NB4 (cell line): ENCODE measurements at regions not wholly inside any gene's neighbourhood (a gene's known extent, or its start where the extent isn't known, plus 50 kb on each side); places are given as distances from the start of the nearest gene placed in this dataset.

ENCODE experiments used
- DNase-seq: peaks from one replicate; pipeline ENCODE4 v3.0.0; 2010; ENCODE audit warnings: low read depth
- H3K4me3 ChIP-seq: one replicate; pipeline ENCODE4 v1.5.1; 2011; ENCODE audit warnings: mild to moderate bottlenecking, low read depth, low read length, moderate library complexity
- MAX ChIP-seq: IDR thresholded peaks from 2 replicates; pipeline ENCODE4 v1.6.1; 2011; ENCODE audit warnings: low read depth, low read length
- MYC ChIP-seq: IDR thresholded peaks from 2 replicates; pipeline ENCODE4 v1.6.1; 2011; ENCODE audit warnings: low read depth, low read length
- POLR2A ChIP-seq: IDR thresholded peaks from 2 replicates; pipeline ENCODE4 v1.6.1; 2011; ENCODE audit warnings: mild to moderate bottlenecking; ENCODE audit not compliant: insufficient read length; ENCODE audit errors: extremely low read depth
- TF ChIP-seq, protein P1 (sequence below): IDR thresholded peaks from one replicate; pipeline ENCODE4 v1.5.1; 2012; ENCODE audit warnings: low read depth, low read length

DNA sequence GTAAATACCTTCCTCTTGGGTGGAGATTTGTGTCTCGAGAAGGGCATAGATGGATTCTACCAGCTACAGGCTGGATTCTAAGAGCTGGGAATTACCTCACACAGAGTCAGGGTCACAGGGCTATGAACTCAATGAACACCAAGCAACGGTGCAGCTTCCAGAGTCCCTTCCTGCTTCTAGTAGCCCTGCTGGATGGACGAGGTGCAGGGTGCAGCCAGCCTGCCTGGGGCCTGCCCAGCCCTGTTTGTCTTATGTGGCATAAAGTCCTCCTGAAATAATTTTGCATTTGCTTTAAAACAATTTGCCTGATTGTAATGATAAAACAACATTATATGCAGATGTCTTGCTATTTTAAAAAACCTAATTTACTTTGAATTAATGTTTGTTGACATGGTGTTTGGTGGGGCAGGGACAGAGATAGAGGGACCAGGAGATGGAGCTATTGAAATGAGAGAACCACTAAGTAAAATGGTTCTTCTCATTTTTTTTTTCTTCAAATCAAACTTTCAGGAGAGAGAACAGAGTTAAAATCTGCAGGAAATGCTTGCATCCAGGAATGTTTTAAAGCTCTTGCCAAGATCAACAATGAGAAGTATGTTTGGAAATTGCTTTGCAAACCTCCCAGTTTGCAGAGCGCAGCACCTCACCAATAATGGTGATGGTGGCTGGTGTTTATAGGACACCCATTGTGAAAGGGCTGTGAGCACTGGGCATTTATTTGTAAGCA is 305.4 kb upstream of the PODXL start:
- no peak overlapping the region for H3K4me3 ChIP-seq
- no peak for DNase-seq
- TF ChIP-seq MYC (no peak), MAX (no peak)

DNA sequence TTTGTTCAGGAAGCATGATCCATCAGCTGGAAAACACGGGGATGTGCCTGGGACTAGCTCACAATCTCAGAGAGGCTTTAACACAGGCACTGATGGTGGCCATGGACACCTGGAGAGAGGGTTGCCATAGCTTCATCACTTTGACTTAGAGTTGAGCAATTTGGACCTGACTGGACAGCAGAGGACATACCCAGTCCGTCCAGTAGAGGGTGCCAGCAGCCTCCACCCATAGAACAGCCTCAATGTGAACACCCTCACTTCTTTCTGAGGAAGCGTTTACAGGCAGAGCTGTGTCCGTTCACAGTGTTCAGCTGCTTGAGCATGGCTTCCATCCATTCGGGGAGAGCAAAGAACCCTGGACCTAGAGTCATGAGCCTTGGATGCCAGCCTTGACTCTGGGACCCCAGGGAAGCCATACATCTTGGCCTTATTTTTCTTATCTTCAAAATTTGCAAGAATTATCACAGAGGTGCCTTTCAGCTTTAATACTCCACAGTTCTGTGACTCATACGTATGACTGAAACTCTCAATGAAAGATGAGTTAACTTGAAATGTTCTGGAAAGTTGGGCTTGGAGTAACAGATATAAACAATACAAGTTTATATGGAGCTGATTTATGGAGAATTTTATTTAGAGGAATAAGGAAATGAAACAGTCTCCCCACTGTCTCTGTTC is 302.9 kb upstream of the PODXL start:
- DNase-seq = peak; percentile 71
- no peak overlapping the region for H3K4me3 ChIP-seq
- TF ChIP-seq POLR2A = no peak
- 0 out of 2 replicates have a peak, but pooled peaks have one; percentile 29 for TF ChIP-seq MAX
- TF ChIP-seq MYC = peak; percentile 29; the same call in 1 of the 2 replicates
- TF ChIP-seq, protein P1, sequence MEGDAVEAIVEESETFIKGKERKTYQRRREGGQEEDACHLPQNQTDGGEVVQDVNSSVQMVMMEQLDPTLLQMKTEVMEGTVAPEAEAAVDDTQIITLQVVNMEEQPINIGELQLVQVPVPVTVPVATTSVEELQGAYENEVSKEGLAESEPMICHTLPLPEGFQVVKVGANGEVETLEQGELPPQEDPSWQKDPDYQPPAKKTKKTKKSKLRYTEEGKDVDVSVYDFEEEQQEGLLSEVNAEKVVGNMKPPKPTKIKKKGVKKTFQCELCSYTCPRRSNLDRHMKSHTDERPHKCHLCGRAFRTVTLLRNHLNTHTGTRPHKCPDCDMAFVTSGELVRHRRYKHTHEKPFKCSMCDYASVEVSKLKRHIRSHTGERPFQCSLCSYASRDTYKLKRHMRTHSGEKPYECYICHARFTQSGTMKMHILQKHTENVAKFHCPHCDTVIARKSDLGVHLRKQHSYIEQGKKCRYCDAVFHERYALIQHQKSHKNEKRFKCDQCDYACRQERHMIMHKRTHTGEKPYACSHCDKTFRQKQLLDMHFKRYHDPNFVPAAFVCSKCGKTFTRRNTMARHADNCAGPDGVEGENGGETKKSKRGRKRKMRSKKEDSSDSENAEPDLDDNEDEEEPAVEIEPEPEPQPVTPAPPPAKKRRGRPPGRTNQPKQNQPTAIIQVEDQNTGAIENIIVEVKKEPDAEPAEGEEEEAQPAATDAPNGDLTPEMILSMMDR = peak; percentile 98

DNA sequence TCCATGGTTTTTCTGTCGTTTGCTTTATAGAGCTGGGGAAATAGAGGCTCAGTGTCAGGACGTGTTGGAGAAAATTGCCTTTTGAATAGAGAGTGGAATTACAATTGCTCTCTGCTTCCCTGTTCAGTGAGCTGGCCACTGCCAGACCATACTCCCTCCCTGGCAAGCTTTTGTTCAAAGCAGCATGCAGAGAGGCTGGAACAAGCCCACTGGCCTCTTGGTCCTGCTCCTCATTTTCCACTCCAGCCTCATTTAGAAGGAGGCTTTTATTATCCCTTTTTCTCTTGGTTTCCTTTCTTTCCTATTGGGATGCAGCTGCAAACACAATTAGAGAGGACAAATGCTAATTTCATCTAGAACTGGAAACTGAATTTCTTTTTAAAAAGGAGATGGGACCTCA is 302.2 kb upstream of the PODXL start:
- TF ChIP-seq, protein P1 = no peak
- TF ChIP-seq MYC (no peak), MAX (no peak), POLR2A (no peak)
- DNase-seq = no peak
- no peak overlapping the region for H3K4me3 ChIP-seq

DNA sequence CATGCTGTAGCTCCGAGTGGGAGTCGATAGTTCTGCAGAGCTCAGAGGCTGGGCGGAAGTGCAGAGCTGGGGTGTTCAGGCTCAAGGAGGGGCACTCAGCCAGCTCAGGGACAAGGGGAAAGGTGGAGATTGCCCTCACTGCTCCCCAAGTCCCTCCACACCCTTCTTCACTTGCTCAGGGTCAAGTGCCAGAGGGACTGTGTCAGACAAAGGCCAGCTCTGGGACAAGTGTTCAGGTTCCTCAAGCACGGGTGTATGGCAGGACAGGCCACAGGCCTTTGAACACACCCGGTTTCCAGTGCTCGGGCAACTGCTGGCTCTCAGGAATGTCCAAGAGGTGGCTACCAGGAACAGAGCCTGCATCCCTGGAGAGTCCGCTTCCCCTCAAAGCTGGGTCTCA is 293.0 kb upstream of the PODXL start:
- TF ChIP-seq MAX (no peak), MYC (no peak), POLR2A (no peak)
- TF ChIP-seq, protein P1 = no peak
- H3K4me3 ChIP-seq = no peak overlapping the region
- DNase-seq = no peak

GRCh38 chr7:131848033-131848432 is 291.6 kb upstream of the PODXL start:
- DNase-seq = no peak
- no peak for TF ChIP-seq MYC
- TF ChIP-seq POLR2A = no peak
- H3K4me3 ChIP-seq = no peak overlapping the region

GRCh38 chr7:131845573-131846314 is 289.3 kb upstream of the PODXL start:
- no peak for TF ChIP-seq MYC
- TF ChIP-seq, protein P1 = no peak
- TF ChIP-seq MAX = no peak
- no peak for TF ChIP-seq POLR2A
- DNase-seq = no peak
- no peak overlapping the region for H3K4me3 ChIP-seq
